ENCODE measurements at regions not wholly inside any gene's neighbourhood (a gene's known extent, or its start where the extent isn't known, plus 50 kb on each side); places are given as distances from the start of the nearest gene placed in this dataset.
"Not testable (repeated sequence)": the region's sequence is repeated elsewhere in the genome, so short reads cannot be mapped to it uniquely, and the experiment has no call there.

DNA sequence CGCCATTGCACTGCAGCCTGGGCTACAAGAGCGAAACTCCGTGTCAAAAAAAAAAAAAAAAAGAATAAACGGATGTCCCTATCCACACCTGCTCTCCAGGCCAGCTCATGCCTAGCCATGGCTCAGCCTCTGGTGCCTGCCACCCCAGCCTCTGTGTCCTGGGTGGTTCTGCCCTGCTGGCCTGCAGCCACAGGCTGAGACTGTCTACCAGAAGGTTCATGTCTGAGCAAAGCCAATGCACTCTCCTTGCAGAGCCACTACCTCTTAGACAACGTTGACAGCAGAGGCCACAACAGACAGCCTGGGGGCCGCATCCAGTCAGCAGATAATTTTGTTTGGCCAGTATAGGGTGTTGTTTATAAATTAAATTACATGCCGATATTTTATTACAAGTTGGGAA lies 127.7 kb downstream of the ASB7 start:
- H3K27ac ChIP-seq (ENCODE audit: low read length): no peak overlapping the region
- peaks cover 5% of the 10 kb centered on the region for H3K4me1 ChIP-seq (ENCODE audit: control insufficient read depth, insufficient read depth, low read length)
- no peak overlapping the region for H3K9ac ChIP-seq (ENCODE audit: low read length in 2 of 2)
- no peaks in the 10 kb centered on the region for H3K36me3 ChIP-seq (ENCODE audit: control insufficient read depth in 2 of 2, insufficient read depth in 2 of 2, low read length in 2 of 2)
- no peaks in the 10 kb centered on the region for H3K27me3 ChIP-seq (ENCODE audit: control insufficient read depth in 1 of 2, insufficient read depth in 2 of 2, low read length in 2 of 2)
- no peak overlapping the region for H3K4me3 ChIP-seq (ENCODE audit: low read length in 2 of 2)
- no peaks in the 10 kb centered on the region for H3K9me3 ChIP-seq (ENCODE audit: control insufficient read depth in 2 of 2, low read length in 2 of 2)

DNA sequence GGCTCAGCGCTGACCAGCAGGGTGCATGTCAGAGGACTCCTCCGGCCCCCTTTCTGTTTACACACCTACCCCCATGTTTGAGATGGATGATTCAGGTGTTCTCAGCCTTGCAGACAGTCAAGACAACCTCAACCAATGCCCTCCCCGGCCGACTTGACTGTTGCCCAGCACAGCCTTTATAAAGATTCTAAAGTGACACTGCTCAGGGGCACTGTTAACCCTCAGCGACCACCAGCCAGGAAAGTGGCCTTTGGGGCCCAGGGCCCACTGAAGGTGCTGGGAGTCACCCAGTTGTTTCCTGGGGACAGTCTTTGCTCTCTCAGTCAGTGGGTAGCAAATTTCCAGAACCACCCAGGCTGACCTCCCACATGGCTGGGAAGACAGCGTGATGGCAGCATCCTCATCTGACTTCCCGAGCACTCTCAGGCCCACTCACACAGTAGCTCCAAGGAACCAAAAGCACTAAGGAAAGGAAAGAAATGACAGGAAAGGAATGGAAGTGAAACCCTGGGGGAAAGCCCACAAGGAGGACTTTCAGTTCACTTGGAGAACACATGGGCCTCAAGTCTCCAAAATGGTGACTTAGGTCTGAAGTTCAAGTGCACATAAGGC lies 128.4 kb downstream of the ASB7 start:
- no peak overlapping the region for H3K9ac ChIP-seq (ENCODE audit: low read length in 2 of 2)
- H3K27ac ChIP-seq (ENCODE audit: low read length): no peak overlapping the region
- H3K4me1 ChIP-seq (ENCODE audit: control insufficient read depth, insufficient read depth, low read length): peaks cover 5% of the 10 kb centered on the region
- H3K27me3 ChIP-seq (ENCODE audit: control insufficient read depth in 1 of 2, insufficient read depth in 2 of 2, low read length in 2 of 2): no peaks in the 10 kb centered on the region
- no peaks in the 10 kb centered on the region for H3K36me3 ChIP-seq (ENCODE audit: control insufficient read depth in 2 of 2, insufficient read depth in 2 of 2, low read length in 2 of 2)
- H3K9me3 ChIP-seq (ENCODE audit: control insufficient read depth in 2 of 2, low read length in 2 of 2): no peaks in the 10 kb centered on the region
- H3K4me3 ChIP-seq (ENCODE audit: low read length in 2 of 2): no peak overlapping the region

DNA sequence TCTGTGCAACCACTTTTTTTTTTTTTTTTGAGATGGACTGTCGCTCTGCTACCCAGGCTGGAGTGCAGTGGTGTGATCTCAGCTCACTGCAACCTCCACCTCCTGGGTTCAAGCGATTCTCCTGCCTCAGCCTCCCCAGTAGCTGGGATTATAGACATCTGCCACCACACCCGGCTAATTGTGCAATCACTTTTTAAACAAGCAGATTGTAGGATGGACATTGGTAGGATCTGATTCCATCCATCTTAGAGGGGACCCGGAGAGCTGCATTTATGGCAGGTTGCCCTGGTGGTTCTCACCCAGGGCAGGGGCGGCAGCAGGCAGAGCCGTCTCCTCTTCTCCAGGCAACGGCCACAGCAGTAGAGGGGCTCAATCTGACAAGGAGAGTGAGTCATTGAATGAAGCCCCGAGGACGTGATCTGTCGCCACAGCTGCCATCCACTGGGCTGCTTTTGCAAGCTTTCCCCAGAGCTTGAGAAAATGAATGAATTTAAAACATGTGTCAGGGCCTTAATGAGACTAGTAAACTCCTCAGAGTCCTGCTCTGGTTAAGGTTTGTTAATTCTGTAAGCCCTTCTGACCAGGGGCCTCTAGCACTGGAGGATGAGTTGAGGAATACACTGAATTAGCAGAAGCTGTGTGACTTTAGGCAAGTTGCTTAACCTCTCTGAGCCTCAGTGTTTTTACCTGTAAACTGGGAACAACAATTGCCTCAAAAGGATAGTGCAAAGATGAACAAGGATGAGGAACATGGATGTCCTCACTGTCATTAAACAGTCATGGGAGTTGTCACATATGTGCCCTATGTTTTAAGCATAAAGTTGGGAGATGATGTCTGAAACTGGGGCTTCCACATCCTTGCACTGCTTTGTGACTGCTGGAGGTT lies 129.1 kb downstream of the ASB7 start:
- no peak overlapping the region for H3K27ac ChIP-seq (ENCODE audit: low read length)
- H3K9me3 ChIP-seq (ENCODE audit: control insufficient read depth in 2 of 2, low read length in 2 of 2): no peaks in the 10 kb centered on the region
- no peaks in the 10 kb centered on the region for H3K27me3 ChIP-seq (ENCODE audit: control insufficient read depth in 1 of 2, insufficient read depth in 2 of 2, low read length in 2 of 2)
- no peaks in the 10 kb centered on the region for H3K36me3 ChIP-seq (ENCODE audit: control insufficient read depth in 2 of 2, insufficient read depth in 2 of 2, low read length in 2 of 2)
- no peak overlapping the region for H3K9ac ChIP-seq (ENCODE audit: low read length in 2 of 2)
- peaks cover 5% of the 10 kb centered on the region for H3K4me1 ChIP-seq (ENCODE audit: control insufficient read depth, insufficient read depth, low read length)
- no peak overlapping the region for H3K4me3 ChIP-seq (ENCODE audit: low read length in 2 of 2)

DNA sequence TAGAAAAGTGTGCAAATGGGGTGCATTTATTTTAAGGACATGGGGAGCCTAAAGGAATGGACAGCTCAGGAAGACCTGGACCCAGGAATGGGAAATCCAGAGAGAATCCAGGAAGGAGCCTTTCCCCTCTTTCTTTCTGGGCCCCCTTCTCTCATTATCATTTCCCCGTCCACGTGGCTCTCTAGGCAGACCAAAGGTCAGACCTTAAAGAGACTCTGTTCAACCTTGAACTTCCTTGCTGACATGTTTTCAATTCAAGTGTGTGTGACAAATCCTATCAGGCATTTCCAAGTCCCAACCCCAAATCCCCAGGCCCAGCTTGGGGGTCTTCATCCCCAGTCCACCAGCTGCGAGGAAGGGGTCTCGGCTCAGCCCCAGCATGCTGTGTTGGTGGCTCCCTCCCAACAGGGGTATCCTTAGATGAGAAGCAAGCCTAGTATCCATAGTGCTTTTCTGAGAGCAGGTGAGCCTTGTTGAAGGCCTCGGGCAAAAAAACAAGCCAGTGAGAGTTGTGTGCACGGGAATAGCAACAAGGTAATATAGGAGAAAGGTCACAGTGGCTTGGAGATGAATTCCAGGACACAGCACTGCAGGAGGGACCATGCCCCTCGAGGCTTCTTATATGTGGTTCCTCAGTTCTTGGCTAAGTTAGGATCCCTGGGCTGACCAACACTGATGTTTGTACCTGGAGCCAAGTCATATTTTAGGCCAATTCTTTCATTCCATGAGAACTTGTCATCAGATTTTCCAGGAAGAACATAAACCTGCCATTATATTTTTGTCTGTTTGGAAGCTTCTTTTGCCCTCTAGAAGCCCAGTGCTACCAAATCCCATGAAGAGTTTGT lies 130.0 kb downstream of the ASB7 start:
- Histone ChIP-seq H3K9ac (ENCODE audit: low read length in 2 of 2) (no peak overlapping the region), H3K27ac (ENCODE audit: low read length) (no peak overlapping the region), H3K4me3 (ENCODE audit: low read length in 2 of 2) (no peak overlapping the region), H3K9me3 (ENCODE audit: control insufficient read depth in 2 of 2, low read length in 2 of 2) (no peaks in the 10 kb centered on the region), H3K4me1 (ENCODE audit: control insufficient read depth, insufficient read depth, low read length) (peaks cover 5% of the 10 kb centered on the region), H3K36me3 (ENCODE audit: control insufficient read depth in 2 of 2, insufficient read depth in 2 of 2, low read length in 2 of 2) (no peaks in the 10 kb centered on the region), H3K27me3 (ENCODE audit: control insufficient read depth in 1 of 2, insufficient read depth in 2 of 2, low read length in 2 of 2) (no peaks in the 10 kb centered on the region)

DNA sequence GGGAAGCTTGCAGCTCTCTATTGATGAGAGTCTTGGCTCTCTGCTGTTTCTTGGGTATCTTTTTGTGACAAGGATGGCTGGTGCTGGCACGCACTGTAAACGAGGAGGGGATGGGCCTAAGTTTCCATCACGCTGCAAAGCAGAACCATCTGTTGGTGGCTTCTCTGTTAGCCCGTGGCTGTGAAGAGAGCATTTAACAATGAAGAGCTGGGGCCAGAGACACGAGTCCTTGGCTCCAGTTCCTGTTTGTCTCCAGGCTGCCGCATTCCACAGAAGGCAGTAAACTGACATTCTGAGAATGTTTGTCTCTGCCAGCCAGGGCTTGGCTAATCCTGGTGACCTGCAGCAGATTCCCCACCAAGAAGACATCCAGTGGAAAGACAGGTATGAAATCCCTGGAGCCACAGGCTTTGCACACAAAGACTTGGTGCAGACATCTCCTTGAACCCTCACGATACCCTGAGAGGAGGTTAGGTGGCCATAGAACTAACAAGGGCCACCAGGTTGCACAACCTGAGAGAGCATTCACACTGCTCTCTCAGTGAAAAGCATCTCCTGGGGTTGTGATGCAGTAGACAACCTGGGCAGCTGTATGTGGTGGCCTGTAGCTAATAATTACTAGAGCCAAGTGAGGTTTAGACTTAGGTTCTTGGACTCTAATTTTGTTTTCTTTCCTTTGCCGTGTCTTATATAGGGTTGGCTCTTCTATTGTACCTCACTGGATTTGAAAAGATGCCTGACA lies 130.9 kb downstream of the ASB7 start:
- H3K4me1 ChIP-seq (ENCODE audit: control insufficient read depth, insufficient read depth, low read length): peaks cover 5% of the 10 kb centered on the region
- H3K27me3 ChIP-seq (ENCODE audit: control insufficient read depth in 1 of 2, insufficient read depth in 2 of 2, low read length in 2 of 2): no peaks in the 10 kb centered on the region
- no peak overlapping the region for H3K27ac ChIP-seq (ENCODE audit: low read length)

DNA sequence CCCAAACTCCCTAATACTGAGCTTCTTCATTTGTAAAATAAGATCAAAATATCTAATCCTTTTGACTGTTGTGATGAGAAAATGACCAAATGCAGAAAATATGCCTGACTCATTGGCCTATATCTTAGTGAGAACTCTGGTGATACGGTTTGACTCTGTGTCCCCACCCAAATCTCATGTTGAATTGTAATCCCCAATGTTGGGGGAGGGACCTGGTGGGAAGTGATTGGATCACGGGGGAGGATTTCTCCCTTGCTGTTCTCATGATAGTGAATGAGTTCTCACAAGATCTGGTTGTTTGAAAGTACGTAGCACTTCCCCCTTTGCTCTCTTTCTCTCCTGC lies 131.4 kb downstream of the ASB7 start:
- H3K27me3 ChIP-seq (ENCODE audit: control insufficient read depth in 1 of 2, insufficient read depth in 2 of 2, low read length in 2 of 2); H3K4me1 ChIP-seq (ENCODE audit: control insufficient read depth, insufficient read depth, low read length); H3K36me3 ChIP-seq (ENCODE audit: control insufficient read depth in 2 of 2, insufficient read depth in 2 of 2, low read length in 2 of 2); H3K9ac ChIP-seq (ENCODE audit: low read length in 2 of 2); H3K9me3 ChIP-seq (ENCODE audit: control insufficient read depth in 2 of 2, low read length in 2 of 2); H3K4me3 ChIP-seq (ENCODE audit: low read length in 2 of 2); H3K27ac ChIP-seq (ENCODE audit: low read length): not testable (repeated sequence)

More for the DNA sequence above, 130.9 kb downstream of the ASB7 start:
- Histone ChIP-seq H3K4me3 (ENCODE audit: low read length in 2 of 2) (no peak overlapping the region), H3K9ac (ENCODE audit: low read length in 2 of 2) (no peak overlapping the region), H3K36me3 (ENCODE audit: control insufficient read depth in 2 of 2, insufficient read depth in 2 of 2, low read length in 2 of 2) (no peaks in the 10 kb centered on the region), H3K9me3 (ENCODE audit: control insufficient read depth in 2 of 2, low read length in 2 of 2) (no peaks in the 10 kb centered on the region)

DNA sequence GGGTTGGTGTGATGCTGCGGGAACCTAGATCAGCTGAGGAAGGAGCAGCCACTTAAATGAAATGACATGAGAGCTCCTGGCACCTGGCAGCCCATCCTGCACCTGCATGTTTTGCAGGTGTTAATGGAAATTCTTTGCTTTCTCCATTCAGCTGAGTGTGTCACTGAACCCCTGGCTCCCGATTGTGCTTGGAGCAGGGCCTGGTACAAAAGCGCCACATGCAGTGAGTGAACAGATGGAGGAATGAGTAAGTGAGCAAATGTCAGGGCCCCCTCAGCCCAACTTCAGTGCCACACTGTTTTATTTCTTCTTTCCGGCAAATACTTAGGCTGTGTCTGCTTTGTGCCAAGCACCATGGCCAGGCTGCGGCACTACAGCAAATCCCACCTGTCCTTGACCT lies 132.2 kb downstream of the ASB7 start:
- Histone ChIP-seq H3K4me3 (ENCODE audit: low read length in 2 of 2) (no peak overlapping the region), H3K9ac (ENCODE audit: low read length in 2 of 2) (no peak overlapping the region), H3K4me1 (ENCODE audit: control insufficient read depth, insufficient read depth, low read length) (peaks cover 5% of the 10 kb centered on the region), H3K36me3 (ENCODE audit: control insufficient read depth in 2 of 2, insufficient read depth in 2 of 2, low read length in 2 of 2) (no peaks in the 10 kb centered on the region), H3K9me3 (ENCODE audit: control insufficient read depth in 2 of 2, low read length in 2 of 2) (no peaks in the 10 kb centered on the region), H3K27me3 (ENCODE audit: control insufficient read depth in 1 of 2, insufficient read depth in 2 of 2, low read length in 2 of 2) (no peaks in the 10 kb centered on the region), H3K27ac (ENCODE audit: low read length) (no peak overlapping the region)

GRCh38 chr15:100735129-100736053 lies 133.0 kb downstream of the ASB7 start:
- H3K36me3 ChIP-seq (ENCODE audit: control insufficient read depth in 2 of 2, insufficient read depth in 2 of 2, low read length in 2 of 2): no peaks in the 10 kb centered on the region
- H3K4me3 ChIP-seq (ENCODE audit: low read length in 2 of 2): no peak overlapping the region
- no peaks in the 10 kb centered on the region for H3K27me3 ChIP-seq (ENCODE audit: control insufficient read depth in 1 of 2, insufficient read depth in 2 of 2, low read length in 2 of 2)

DNA sequence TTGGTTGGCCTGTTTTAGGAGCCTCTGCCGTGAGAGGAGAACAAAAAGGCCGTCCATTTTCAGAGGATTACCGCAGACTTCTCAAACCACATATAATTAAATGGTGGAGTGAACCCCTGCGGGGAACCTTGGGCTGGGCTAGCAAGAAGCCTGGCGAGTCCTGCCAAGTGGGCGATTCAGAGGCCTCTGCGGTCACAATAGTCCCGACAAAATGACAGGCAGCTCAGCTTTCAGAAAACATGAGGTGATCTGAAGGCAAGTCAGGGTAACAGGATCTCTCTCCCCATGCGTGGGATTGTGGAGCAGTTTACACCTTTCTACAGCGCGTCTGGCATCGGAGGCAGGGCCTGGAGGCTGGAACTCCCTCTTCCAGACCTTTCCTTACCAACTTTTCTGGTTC lies 134.8 kb downstream of the ASB7 start:
- Histone ChIP-seq H3K36me3 (ENCODE audit: control insufficient read depth in 2 of 2, insufficient read depth in 2 of 2, low read length in 2 of 2) (no peaks in the 10 kb centered on the region), H3K9me3 (ENCODE audit: control insufficient read depth in 2 of 2, low read length in 2 of 2) (no peaks in the 10 kb centered on the region), H3K27me3 (ENCODE audit: control insufficient read depth in 1 of 2, insufficient read depth in 2 of 2, low read length in 2 of 2) (no peaks in the 10 kb centered on the region), H3K4me3 (ENCODE audit: low read length in 2 of 2) (no peak overlapping the region), H3K9ac (ENCODE audit: low read length in 2 of 2) (no peak overlapping the region), H3K4me1 (ENCODE audit: control insufficient read depth, insufficient read depth, low read length) (peaks cover 5% of the 10 kb centered on the region), H3K27ac (ENCODE audit: low read length) (no peak overlapping the region)

More at GRCh38 chr15:100735129-100736053, 133.0 kb downstream of the ASB7 start:
- no peaks in the 10 kb centered on the region for H3K9me3 ChIP-seq (ENCODE audit: control insufficient read depth in 2 of 2, low read length in 2 of 2)
- H3K27ac ChIP-seq (ENCODE audit: low read length): no peak overlapping the region
- H3K9ac ChIP-seq (ENCODE audit: low read length in 2 of 2): no peak overlapping the region
- peaks cover 5% of the 10 kb centered on the region for H3K4me1 ChIP-seq (ENCODE audit: control insufficient read depth, insufficient read depth, low read length)
